HG02763 (cell line): ENCODE measurements at regions not wholly inside any gene's neighbourhood (a gene's known extent, or its start where the extent isn't known, plus 50 kb on each side); places are given as distances from the start of the nearest gene placed in this dataset.

Source experiments
- ATAC-seq: cut with Tn5 transposase; IDR thresholded peaks from one replicate; pipeline ENCODE4 v1.9.1; 2021; ENCODE audit warnings: mild to moderate bottlenecking, moderate library complexity; ENCODE audit not compliant: unreplicated experiment

DNA sequence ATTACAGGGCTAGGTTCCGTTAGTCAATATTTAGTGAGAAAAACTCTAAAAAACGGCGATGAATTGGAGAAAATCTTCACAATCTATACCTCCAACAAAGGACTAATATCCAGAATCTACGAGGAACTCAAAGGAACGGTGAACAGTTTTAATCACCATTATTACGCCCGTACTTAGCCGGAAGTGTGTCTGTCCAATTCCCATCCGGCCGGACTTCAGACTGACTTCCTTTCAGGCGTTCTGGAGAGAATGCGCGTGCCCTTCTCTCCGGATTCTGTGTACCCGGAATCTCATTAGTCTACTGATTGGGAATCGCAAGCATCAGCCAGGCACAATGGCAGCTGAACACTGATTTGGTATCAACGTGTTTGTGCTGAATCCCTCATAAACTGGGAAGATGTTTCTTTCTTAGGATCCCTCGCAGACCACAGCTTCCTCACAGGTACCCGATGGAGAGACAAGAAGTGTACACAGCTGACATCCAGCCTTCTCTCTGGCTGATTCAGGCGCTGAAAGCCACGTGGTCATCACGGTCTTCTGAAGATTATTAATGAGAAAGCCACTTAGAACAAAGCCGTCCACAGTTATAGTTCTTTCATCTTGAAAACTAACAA, 239.9 kb downstream of the ZNF516 start:
- no peak for ATAC-seq

DNA sequence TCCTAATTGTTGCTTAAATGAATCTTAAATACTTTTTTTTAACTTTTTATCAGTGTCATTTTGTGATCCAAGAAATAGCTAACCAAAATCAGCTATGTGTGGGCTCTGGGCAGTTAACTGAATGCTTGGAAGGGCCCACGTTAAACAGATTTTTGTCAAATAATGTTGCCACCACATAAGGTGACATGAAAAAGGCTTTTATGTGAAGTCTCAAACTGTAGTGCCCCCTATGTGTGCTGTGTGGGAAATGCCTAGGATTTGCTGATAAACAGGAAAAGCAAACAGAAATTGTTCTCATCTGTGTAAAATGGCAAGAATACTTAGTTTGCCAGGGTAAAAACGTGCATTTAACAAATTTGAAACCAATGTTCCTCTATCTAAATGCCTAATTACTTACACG, 242.2 kb downstream of the ZNF516 start:
- no peak for ATAC-seq

DNA sequence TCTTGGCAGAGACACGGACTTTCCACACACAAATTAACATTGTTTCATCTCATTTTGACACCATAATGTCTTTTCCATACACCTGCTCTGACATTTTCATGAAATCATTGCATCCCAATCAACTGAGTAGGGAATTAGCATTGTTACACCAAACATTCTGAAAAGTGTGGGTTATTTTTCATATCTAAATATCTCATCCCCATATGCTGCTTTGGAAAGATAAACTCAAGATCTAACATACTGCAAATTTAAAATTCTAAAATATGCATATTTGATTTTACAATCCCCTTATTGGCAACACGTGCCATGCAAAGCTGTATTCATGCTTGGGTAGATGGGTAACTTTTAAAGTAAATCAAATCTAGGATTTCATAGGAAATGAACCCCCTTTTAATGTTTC, 242.9 kb downstream of the ZNF516 start:
- no peak for ATAC-seq

DNA sequence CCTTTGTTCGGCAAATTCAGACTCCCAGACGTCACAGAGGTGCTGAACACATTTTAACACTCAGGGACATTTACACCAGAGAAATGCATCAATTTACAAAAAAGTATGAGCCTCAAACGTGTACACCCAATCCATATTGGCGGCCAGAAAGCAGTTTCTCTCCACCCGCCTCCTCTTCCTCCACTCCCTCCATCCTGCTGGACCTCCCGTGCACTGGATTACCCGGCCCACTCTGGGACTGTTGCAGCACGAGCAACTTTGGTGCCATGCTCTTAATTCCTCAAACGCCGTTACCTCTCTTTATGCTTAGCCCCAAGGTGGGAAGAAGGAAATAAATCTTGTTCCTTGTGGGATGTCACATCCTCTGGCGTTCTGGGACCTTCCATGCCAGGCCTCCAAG, 243.4 kb downstream of the ZNF516 start:
- no peak for ATAC-seq

DNA sequence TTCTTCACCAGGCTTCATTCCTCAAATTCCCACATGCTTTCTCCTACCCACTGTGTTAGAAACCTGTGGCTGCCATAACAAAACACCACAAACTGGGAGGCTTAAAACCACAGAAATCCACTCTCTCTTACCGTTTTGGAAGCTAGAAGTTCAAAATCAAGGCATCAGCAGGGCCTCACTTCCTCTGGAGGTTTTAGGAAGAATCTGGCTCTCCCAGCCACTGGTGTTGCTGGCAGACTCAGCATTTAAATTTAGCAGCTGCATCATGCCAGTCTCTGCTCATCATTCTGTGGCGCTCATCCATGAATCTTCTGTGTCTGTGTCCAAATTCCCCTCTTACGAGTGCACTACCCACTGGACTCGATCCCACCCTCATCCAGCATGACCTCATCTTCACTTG, 248.5 kb downstream of the ZNF516 start:
- no peak for ATAC-seq

DNA sequence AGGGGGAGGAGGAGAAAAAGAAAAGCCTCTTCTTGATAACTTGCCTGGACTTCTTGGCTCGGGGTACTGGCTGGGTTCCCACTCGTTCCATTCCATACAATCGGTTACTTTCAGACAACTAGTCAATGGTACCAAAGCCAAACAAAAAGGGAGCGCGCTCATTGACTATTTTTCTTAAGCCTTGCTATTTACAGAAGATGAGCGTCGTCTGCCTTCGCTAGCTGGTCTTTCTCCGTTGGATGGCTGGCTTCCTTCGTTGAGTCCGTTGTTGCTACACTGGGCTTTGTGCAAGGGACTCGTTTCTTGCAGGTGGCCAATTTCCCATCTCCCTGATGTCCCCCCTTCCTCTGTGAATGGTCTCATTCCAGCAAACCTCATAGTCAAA, 260.4 kb downstream of the ZNF516 start:
- ATAC-seq, result no peak

DNA sequence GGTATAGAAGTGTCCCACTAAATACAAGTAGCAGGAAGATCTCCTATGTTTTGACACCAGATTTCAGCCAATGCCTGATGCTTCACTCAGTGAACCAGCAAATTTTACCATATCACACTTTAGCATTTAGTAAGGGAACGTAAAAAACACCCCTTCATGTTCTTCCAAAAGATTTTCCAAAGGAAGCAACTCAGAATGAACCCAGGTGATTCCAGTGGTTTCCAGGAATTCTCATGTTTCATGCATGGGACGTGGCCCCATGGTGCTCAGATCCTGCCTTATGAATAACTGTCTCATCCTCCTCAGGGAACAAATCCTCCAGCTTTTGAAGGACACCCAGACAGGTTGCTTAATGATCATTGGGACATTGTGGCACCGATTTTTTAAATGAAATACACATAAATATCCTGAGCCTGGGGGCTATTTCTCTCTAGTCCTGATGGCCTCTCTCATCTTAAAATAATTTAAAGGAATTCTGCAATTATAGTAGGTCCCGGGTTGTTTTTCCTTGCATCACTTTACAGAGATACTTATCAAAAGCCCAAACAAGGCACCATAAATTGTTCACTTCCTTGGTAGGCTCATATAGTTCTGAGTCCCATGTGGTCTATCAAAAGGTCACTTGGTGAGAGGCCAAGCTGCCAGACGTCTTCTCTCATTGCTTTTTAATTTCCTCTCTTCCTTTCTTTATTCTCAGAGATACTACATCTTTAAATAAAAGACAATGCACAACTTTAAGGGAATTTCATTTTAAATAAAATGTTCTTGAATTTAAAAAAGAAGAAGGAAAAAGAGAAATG, 261.0 kb downstream of the ZNF516 start:
- ATAC-seq, result no peak

DNA sequence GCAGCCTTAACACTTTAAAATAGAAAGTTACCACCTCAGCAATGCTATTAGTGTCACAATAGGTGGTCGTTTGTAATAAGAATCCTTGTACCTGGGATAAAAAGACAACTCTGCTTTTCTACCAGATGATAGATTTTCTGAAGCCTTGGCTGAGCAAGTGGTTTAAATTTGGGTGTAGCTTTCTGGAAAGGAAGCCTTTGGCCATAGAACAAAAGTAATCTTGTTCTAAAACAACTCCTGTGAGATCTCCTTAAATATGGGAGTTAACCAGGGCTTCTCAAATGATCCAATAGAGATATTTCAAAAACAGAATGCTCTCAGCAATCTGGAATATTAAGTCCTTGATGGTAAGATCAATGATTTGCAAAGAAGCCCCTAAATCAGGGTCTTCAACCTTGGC, 261.6 kb downstream of the ZNF516 start:
- ATAC-seq, result no peak

DNA sequence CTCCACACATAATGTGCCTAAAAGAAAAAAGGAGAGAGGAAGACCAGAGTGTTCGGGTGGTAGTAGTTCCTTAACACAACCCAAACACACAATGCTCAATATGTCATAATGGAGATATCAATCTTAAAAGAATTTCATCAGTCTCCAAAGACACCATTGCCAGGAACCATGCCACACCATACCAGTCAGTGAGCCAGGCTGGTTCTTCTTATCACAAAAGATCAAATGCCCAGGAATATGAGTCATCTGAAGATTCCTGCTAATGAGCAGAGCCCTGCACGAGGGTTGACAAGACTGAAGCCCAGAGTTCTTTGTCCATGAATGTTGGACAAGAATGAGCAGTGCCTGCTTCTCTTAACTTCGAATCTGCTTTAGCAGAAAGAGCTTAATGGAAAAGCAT, 262.3 kb downstream of the ZNF516 start:
- ATAC-seq, result no peak

DNA sequence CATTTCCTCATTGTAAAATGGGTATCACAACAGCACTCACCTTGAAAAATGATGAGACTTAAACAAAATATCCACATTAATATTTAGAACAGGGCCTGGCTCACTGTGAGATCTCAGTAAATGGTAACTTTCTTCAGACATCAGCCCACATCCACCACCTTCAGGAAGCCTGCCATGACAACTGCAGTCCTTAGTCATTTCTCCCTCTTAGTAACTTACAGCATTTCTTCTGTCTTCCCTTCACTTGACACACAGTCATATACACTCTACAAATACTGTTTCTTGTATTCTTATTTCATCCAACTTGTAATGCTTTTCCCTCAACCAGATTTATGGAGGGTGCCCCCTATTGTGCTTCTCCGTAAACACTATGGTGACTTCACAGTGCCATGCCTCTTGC, 263.0 kb downstream of the ZNF516 start:
- ATAC-seq, result no peak

DNA sequence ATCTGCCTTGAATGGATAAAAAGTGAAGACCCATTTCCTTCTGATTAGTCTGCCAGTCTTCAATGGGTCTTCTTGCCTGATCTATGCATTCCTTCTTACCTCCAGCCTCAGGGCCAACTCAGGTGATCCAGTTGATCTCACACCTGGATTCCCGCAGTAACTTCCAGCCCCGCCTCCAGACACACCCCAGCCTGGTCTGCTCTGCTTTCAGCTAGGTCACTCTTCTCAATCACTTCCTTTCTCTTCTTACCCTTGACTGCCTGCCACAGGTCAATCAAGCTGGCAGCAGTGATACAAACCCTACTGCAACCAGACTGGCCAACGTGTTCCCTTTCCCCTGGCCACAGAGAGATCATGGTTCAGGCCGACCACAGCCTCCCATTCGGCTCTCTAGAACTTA, 263.6 kb downstream of the ZNF516 start:
- ATAC-seq, result no peak

DNA sequence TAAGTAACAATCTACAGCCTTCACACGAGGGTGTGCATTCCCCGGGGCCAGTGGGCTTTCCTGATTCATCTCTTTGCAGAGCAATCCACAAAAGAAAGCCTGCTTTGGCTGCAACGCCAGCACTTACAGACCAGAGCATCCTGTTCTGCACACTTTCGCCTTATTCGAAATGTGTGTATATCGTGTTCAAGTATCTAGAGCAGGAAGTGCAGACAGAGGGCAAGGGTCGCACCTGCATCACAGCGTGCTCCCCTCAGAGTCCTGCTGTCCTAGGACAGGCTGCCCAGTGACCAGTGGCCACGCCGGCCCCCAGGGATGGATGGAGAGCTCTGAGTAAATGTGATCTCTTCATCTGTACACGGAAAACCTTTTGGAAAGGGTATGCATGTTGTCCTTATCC, 264.3 kb downstream of the ZNF516 start:
- ATAC-seq, result no peak

DNA sequence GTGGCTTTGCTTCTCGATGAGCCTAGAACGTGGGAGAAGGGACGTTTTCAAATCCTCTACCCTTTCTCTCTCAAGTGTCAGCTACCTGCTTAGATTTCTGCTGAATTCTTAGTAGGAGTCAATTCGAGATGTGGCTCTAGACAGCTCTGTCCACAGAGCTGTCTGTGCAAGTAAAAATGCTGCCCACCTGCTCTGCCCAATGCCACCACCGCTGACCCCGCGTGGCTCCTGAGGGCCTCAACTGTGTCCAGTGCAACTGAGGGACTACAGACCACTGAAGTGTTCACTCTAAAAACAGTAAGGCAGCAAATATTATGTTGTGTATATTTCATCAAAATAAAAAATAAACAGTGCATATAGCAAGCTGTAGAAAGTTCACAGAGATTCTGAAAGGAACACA, 266.3 kb downstream of the ZNF516 start:
- no peak for ATAC-seq

DNA sequence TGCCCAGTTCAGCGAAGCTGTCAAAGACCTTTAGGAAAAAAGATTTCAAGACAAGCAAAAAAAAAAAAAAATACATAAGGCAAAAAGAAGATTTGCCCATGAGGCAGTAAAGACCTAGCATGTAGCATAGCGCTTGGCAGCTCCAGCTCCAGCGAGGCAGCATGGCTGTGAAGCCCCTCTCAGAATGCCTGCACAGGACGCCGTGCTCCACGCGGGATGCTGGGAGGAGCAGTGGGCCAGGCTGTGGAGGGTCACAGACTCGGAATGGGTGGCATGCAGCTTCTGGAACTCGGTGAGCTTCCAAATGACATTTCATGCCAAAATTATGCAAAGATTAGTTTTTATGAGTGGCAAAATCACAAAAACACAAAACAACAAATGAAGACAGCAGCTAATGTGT, 267.3 kb downstream of the ZNF516 start:
- ATAC-seq, result no peak

DNA sequence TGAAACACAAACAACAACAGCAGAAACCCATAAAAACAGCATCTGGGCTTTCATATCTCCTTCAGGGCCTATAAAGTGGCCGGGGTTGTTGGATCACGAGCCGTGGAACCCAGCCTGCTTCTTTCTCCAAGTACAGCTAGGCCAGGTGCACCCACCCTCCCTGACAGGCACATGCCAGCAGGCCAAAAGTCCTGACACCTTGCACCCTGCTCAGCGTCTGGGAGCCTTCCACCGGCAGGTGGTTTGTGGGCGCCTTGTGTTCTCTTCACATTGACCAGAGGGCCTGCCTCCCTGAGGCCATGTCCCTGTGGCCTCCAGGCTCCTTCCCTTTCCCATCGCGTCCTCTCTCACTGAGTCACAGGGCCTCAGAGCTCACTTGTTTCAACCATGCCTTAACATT, 271.6 kb downstream of the ZNF516 start:
- ATAC-seq, result no peak

DNA sequence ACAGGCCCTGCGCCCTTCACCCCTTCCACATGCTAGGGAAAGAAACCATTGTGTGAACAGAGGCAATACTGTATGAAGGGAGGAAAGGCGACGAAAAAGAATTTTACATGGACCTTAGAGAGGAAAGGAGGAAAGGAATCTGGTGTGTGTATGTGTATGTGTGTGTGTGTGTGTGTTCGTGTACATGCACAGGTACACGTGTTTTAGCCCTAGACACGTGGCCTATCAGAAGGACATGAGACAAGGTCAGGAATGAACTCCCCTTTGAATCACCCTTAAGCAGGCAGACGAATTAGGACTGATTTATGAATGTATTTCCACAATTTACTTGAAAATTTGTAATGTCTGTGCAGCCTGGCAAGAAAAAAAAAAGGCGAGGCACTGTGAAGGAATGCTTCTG, 276.0 kb downstream of the ZNF516 start:
- no peak for ATAC-seq

DNA sequence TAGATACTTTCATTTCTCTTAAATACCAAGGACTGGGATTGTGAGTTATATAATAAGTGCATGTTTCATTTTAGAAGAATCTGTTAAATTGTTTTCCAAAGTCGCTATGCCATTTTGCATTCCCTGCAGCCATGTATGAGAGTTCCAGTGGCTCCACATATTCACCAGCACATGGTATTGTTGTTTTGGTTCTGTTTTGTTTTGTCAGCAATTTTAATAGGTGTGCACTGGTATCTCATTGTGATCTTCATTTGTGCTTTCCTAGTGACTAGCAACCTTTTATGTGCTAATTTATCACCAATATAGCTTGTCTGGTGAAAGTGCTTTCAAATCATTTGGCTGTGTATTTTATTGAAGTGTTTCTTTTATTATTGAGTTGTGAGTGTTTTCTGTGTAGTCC, 278.9 kb downstream of the ZNF516 start:
- no peak for ATAC-seq

DNA sequence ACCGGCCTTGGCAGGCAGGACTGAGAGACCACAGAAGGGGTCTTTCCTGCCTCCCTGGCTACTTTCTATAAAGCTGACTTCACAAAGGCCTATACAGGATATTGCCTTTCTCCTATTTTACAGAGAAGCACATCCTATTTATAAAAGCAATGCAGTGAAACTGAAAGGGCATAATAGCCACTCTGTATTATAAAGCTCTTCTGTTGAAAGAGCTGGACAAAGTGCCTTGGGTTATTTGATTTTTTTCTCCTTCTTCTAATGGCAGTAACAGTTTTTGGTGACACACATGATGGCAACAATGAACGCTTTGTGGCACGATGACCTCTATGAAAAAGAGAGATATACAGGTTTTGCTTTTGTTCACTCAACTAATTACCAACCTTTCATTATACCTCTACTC, 281.1 kb downstream of the ZNF516 start:
- no peak for ATAC-seq

DNA sequence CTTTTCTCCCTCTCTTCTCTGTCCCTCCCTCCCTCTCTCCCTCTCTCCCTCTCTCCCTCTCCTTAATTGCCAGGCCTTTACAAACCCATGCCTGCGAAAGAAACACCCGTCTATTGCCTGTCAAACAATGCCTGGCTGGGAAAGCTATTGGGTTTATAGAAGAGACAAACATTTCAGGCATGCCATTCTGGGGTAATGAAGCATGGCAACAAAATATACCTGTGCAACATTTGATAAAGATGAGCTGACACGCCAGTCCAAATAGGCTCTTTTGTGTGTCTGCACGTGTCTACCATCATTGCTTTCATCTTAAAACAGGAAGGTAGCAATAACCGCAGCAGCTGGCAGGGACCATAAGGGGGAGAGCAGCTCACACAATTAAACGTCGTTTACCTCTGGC, 282.1 kb downstream of the ZNF516 start:
- ATAC-seq, result no peak

DNA sequence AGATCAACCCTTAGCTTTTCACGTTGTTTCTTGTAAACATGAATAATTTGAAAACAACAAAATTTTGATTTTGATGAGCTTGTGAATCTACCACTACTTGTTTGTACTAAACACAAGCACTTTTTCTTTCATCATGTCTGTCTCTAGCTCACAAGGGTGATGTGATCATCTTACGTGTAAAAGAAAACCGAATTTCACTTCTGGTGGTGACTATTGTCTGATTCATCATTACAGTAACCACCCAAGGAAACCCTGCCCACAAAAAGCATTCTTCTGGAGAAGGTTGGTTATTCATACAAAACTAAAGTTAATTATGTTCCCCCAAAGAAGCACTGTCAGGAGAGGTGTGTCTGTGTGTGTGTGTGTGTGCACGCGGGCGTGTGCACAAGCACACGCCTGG, 285.4 kb downstream of the ZNF516 start:
- ATAC-seq, result no peak

DNA sequence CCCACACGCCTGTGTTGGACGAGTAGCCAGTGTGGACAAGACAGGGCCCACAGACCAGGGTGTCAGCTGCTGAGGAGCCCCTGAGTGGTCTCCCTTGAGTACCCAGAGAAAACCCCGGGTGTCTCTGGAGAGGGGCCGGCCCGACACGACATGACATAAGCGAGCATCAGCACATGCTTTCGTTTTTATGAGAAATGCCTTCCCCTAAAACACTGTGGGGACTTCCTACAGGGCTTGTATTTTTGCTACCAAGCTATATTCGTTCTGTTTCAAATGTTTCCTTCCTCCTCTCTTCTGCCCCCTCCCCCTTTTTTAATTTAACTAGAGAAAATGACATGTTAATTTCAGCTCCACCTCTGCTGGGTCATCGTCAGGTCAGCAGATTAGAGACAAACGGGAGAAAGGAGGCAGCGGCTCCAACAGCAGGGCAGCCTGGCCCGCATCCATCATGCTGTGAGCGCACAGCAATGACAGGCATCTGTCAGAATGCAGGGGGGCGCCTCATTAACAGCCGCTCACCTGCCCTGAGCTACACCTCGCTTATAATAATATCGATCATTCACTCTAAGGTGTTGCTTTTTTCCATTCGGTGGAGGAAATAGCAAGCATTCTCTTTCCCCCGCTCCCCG, 286.2 kb downstream of the ZNF516 start:
- ATAC-seq, result no peak

DNA sequence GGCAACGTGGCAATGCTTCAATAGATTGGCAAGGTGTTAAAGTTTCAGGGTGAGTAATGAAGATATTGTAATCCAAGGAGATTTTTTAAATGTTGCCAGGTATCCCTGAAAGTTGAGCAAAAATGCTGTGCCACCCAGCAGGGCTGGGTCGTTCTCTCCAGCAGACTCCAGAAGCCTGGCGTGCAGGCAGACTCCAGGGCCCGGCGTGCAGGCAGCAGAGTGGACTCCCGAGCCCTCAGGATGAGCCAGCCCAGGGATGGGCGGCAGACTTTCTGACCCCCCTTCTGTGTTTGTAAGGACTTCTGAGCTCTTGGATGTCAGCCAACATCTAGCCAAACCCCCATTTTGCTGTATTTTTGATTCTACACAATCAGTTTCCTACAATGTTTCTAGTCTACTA, 289.1 kb downstream of the ZNF516 start:
- ATAC-seq, result no peak
